Fibroblast of pulmonary artery (primary cell): ENCODE measurements at regions not wholly inside any gene's neighbourhood (a gene's known extent, or its start where the extent isn't known, plus 50 kb on each side); places are given as distances from the start of the nearest gene placed in this dataset.

Experiments
- DNase-seq: peaks from one replicate; pipeline ENCODE4 v3.0.0-alpha.2; 2010; ENCODE audit warnings: low read depth
- H3K4me3 ChIP-seq: replicated peaks from 2 replicates; pipeline ENCODE4 v1.5.1; 2011; ENCODE audit warnings: low read depth, mild to moderate bottlenecking, control low read depth, low read length, moderate library complexity
- CTCF ChIP-seq: IDR thresholded peaks from 2 replicates; pipeline ENCODE4 v1.5.1; 2011; ENCODE audit warnings: mild to moderate bottlenecking, control low read depth, low read length, inconsistent platforms; ENCODE audit errors: missing control alignments

- no peak for TF ChIP-seq CTCF
- DNase-seq, result no peak
- H3K4me3 ChIP-seq, result no peak overlapping the region
Measured at GRCh38 chr11:115925568-115926090, 421.4 kb upstream of the CADM1 start.

DNA sequence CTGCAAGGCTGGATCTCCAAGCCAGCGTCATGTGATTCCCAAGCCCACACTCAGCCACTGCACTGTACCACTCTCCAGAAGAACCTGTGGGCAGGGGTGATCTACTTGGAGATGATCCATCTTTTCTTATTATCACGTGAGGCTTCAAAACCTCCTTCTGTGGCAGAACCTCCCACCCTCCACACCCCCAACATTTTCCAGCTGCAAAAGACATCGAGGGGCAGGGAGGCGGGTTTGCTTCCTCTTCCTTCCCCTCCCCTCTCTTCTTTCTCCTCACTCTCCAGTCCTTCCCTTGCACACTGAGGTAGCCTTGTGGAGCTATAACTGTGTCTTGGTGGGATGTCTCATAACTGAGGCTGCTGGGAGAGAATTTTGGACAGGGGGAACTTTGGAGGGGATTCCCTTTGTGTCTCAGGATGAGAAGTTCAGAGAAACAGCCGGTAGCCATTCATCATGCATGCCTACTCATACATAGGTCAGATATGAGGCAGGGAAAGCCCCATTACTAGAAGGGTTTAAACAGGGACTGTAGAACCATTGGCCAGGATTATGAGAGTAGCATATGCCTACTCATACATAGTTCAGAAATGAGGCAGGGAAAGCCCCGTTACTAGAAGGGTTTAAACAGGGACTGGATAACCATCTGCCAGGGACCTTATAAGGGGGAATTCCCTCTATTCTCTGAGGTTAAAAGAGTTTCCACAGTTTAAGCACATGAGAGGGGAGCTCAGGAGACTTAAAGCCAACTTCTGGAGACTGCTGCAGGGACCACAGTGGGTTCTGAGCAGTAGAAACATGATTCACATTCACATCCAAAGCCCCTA is 420.7 kb upstream of the CADM1 start:
- TF ChIP-seq CTCF, result no peak
- H3K4me3 ChIP-seq, result no peak overlapping the region
- no peak for DNase-seq

DNA sequence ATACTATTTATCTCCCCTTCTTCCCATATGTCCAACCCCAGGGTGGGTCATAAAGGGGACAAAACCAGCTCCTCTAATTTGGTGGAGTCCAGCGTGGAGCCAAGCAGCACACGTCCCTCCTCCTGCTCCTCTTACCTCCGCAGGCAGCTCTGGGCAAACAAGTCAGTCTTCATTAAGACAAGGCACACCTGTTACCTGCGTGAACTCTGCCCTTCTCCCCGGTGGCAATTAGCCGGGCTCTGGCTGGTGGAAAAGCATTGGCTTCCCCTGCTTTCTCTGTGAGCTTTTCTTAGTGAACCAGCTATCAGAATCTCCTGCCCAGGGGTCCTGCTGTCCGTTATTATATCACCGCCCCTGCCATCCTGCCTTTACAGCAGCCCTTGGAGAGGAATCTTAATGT is 418.7 kb upstream of the CADM1 start:
- no peak overlapping the region for H3K4me3 ChIP-seq
- DNase-seq, result no peak
- no peak for TF ChIP-seq CTCF

GRCh38 chr11:115921986-115922385 is 417.8 kb upstream of the CADM1 start:
- DNase-seq, result no peak
- no peak for TF ChIP-seq CTCF
- H3K4me3 ChIP-seq, result no peak overlapping the region

DNA sequence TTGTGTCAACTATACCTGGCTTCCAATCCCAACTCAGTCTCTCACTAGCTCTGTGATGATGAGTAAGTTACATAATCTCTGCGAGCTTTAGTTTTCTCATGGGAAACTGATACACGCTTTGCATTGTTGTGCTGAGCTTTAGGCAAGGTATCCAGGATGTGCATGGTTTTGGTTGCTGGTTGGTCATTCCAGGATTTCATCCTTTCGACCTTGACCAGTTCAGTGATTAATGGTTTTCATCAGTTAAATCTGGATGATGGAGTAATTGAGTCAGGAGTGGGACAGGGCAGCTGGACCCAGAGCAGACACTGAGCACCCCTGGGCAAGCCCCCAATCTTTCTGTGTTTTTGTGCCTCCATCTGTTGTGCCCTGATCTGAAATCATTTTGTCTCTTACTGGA is 417.3 kb upstream of the CADM1 start:
- TF ChIP-seq CTCF, result no peak
- no peak overlapping the region for H3K4me3 ChIP-seq
- DNase-seq, result no peak

GRCh38 chr11:115920841-115921480 is 416.7 kb upstream of the CADM1 start:
- TF ChIP-seq CTCF, result no peak
- no peak overlapping the region for H3K4me3 ChIP-seq
- no peak for DNase-seq
